ENCODE measurements at regions not wholly inside any gene's neighbourhood (a gene's known extent, or its start where the extent isn't known, plus 50 kb on each side); places are given as distances from the start of the nearest gene placed in this dataset.

GRCh38 chr2:217165547-217165946, 305.7 kb upstream of the TNP1 start:
- H3K27ac ChIP-seq = no peak overlapping the region
- TF ChIP-seq, protein P1, sequence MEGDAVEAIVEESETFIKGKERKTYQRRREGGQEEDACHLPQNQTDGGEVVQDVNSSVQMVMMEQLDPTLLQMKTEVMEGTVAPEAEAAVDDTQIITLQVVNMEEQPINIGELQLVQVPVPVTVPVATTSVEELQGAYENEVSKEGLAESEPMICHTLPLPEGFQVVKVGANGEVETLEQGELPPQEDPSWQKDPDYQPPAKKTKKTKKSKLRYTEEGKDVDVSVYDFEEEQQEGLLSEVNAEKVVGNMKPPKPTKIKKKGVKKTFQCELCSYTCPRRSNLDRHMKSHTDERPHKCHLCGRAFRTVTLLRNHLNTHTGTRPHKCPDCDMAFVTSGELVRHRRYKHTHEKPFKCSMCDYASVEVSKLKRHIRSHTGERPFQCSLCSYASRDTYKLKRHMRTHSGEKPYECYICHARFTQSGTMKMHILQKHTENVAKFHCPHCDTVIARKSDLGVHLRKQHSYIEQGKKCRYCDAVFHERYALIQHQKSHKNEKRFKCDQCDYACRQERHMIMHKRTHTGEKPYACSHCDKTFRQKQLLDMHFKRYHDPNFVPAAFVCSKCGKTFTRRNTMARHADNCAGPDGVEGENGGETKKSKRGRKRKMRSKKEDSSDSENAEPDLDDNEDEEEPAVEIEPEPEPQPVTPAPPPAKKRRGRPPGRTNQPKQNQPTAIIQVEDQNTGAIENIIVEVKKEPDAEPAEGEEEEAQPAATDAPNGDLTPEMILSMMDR (IDR thresholded peaks at IDR 0.05) = no peak
- no peak for TF ChIP-seq ZFX (IDR thresholded peaks at IDR 0.05; ENCODE audit: borderline replicate concordance)

GRCh38 chr2:217163987-217164386, 304.1 kb upstream of the TNP1 start:
- H3K27ac ChIP-seq = no peak overlapping the region
- TF ChIP-seq, protein P1 (IDR thresholded peaks at IDR 0.05) = no peak
- no peak for TF ChIP-seq ZFX (IDR thresholded peaks at IDR 0.05; ENCODE audit: borderline replicate concordance)

- H3K27ac ChIP-seq = no peak overlapping the region
- TF ChIP-seq ZFX (IDR thresholded peaks at IDR 0.05; ENCODE audit: borderline replicate concordance) = no peak
- TF ChIP-seq, protein P1 (IDR thresholded peaks at IDR 0.05) = no peak
These were observed 302.7 kb upstream of the TNP1 start for GRCh38 chr2:217162533-217162932.

GRCh38 chr2:217160978-217161973, 301.4 kb upstream of the TNP1 start:
- no peak overlapping the region for H3K27ac ChIP-seq
- no peak for TF ChIP-seq ZFX (IDR thresholded peaks at IDR 0.05; ENCODE audit: borderline replicate concordance)
- TF ChIP-seq, protein P1 (IDR thresholded peaks at IDR 0.05) = no peak

DNA sequence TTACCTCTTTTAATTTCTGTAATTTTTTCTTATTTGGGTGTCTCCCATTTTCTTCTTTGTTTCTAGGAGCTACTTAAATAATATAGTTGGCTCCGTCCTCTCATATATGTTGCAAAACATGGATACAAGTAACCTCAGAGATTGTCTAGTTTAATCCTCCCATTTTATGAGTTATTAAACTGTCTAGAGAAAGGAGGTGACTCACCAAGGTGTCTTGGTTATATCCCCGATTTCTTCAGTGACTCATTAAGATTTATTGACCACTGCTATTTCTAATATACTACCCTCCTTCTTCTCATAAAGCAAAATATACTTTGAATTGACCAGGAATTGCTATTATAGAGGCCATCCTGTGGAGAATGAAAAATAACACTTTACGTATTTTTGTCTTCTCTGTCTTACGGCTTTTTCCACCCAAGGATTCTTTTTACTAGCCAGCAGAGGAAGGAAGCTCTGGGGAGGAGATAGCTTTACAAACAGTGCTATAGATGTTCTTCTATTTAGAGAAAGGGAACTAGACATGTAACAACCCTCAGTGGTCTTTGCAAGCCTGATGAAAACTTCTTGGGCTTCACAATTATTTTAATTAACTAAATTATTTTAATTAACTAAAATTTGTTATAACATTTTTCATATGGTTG, 300.4 kb upstream of the TNP1 start:
- TF ChIP-seq ZFX (IDR thresholded peaks at IDR 0.05; ENCODE audit: borderline replicate concordance) = no peak
- TF ChIP-seq, protein P1 (IDR thresholded peaks at IDR 0.05) = no peak
- no peak overlapping the region for H3K27ac ChIP-seq

- no peak overlapping the region for H3K27ac ChIP-seq
- no peak for TF ChIP-seq ZFX (IDR thresholded peaks at IDR 0.05; ENCODE audit: borderline replicate concordance)
- TF ChIP-seq, protein P1 (IDR thresholded peaks at IDR 0.05) = no peak
These were observed 299.1 kb upstream of the TNP1 start for GRCh38 chr2:217158928-217159327.

GRCh38 chr2:217157581-217157980, 297.7 kb upstream of the TNP1 start:
- no peak overlapping the region for H3K27ac ChIP-seq
- TF ChIP-seq, protein P1 (IDR thresholded peaks at IDR 0.05) = no peak
- TF ChIP-seq ZFX (IDR thresholded peaks at IDR 0.05; ENCODE audit: borderline replicate concordance) = no peak
